ENCODE measurements at regions not wholly inside any gene's neighbourhood (a gene's known extent, or its start where the extent isn't known, plus 50 kb on each side); places are given as distances from the start of the nearest gene placed in this dataset.
"Not testable (repeated sequence)": the region's sequence is repeated elsewhere in the genome, so short reads cannot be mapped to it uniquely, and the experiment has no call there.

- no peak for DNase-seq
Observed at GRCh38 chr10:3881622-3882021, 96.6 kb upstream of the KLF6 start.

GRCh38 chr10:3879073-3879472, 94.1 kb upstream of the KLF6 start:
- no peak for DNase-seq

DNA sequence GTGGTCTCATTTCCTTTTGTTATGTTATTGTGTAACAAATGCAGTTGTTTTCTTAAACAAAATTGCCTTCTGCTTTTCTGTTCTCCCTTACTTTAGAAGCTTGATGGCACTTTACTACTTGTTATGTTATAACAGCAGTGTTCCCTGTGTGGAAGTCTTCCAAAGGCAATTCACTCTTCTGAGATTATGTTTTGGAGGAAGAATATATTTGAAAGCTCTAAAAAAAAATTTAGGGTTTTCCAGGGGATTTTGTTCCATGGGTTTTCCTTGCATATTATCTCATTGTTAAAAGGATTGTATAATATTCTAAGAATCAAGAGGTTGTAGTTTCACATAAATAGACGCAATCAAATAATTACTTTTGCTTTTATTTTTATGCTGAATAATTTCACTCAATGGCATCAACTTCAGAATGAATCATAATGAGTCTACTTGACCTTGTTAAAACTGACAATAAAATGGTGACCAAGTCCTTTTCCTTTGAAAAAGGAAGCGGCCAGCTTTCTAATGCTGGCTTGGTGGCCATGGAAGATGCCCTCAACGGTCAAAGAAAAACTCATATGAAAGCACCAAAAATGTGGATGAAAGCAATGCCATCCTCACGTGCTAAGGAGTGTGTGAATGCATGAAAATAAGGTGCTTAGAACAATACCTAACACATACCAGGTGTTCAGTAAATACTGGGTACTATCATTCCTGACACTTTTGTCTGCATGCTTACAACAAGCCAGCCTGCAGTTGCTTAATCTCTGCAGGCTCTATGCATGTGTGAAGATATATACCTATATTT, 92.4 kb upstream of the KLF6 start:
- DNase-seq: no peak

DNA sequence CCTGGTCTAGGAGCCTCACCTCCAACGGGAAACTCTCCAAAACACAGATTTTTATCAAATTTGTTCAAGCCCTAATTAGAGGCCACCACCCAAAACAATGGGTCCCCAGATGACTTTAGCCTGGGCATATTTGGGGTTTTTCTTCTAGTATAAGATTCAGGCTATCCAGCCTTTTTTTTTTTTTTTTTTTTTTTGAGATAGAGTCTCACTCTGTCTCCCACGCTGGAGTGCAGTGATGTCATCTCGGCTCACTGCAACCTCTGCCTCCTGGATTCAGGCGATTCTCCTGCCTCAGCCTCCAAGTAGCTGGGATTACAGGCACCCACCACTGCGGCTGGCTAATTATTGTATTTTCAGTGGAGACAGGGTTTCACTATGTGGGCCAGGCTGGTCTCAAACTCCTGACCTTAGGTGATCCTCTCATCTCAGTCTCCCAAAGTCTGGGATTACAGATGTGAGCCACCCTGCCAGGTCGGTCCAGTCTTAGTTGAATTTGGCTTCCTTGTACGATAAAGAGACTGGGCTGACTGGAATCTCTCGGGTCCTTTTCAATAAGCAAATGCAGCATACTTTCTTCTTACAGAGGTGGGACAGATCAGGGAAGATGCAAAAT, 91.4 kb upstream of the KLF6 start:
- DNase-seq: no peak

GRCh38 chr10:3875842-3876235, 90.8 kb upstream of the KLF6 start:
- DNase-seq: no peak

GRCh38 chr10:3874990-3875841, 90.2 kb upstream of the KLF6 start:
- DNase-seq: no peak

- DNase-seq: not testable (repeated sequence)
Observed at GRCh38 chr10:3874610-3874989, 89.6 kb upstream of the KLF6 start.

- DNase-seq: peak; percentile 41
Observed at GRCh38 chr10:3873728-3874461, 88.9 kb upstream of the KLF6 start.

DNA sequence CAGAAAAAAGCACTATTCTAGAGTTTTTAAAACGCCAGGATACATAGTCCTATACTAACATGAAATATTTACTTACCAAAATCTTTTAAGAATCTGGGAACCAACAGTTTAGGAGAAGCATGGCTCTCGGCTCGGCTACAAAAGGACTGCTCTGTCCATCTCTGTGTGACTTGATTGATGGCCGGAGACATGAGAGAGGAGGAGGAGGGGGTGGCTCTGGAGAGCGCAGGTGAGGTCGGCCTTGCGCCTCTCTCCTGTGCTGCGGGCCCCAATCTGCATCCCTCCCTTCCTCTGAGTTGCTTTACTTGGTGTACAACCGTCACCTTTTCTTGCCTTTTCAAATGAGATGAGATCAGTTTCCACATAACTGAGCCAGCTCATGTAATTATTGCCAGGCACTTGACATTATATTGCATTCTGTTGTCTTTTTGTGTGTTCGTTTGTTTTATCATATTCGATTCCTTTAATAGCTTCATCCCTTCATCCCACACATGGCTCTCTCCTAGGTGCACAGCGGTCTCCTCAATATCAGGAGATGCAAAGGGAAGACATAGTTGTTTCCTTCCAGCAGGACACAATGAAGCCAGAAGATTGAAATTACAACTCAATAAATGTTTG, 87.8 kb upstream of the KLF6 start:
- DNase-seq: no peak

DNA sequence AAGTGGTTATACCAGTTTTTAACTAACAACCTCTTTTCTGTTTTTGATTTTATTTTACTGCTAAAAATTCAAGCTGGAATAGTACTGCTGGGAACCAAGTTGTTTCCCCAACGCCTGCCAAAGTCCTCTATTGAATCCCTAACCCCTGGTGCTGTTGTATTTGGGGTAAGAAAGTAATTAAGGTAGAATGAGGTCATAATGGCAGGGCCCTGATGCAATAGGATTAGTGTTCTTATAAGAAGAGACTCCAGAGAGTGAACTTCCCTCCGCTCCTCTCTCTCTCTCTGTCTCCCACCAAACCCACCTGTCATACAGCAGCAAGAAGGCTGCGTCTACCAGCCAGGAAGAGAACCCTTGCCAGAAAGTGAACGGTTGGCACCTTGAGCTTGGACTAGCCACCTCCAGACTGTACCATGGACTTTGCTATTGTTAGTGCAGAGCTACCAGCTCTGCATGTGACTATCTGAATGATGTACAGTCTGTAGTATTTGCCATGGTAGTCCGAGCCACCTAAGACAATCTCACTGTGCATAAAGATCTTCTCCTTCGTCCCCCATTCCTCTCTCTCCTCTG, 86.5 kb upstream of the KLF6 start:
- no peak for DNase-seq

DNA sequence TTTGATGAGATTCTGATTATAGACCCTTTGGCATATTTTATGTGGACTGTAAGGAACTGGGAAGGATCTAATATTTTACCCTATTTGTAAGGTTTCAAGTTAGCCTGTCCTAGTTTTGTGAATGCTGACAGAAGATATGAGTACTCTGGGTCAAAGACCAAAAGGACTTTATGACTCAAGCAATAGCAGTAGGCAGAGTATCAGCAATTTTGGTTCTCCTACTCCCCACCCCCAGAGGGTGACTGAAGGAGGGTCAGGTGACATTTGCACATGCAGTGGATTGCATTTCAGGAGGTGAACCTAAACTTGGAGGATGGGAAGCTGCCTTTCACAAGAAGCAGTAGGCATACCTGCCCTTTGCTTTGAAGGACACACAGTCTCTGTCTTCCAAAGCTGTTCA, 84.0 kb upstream of the KLF6 start:
- DNase-seq: no peak

GRCh38 chr10:3868271-3868664, 83.3 kb upstream of the KLF6 start:
- no peak for DNase-seq

GRCh38 chr10:3867454-3868270, 82.7 kb upstream of the KLF6 start:
- DNase-seq: no peak

DNA sequence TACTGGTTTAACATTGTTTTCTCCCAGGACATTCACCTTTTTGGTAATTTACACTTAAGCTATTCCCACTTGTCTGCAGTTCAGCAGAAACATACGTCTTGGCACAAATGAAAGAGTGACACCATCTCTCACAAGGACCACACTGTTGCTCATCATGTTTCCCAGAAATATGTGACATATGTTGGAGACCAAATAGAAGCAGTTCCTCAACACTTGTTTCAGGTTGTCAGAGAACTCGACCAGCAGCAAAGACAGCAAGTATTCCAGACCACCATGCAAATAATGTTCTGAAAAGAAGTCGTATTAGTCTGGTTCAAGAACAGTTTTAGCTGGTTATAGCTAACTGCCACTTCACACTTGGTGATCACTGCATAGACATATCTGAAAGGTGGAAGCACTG, 81.3 kb upstream of the KLF6 start:
- DNase-seq: no peak

- no peak for DNase-seq
Observed at GRCh38 chr10:3865565-3865964, 80.6 kb upstream of the KLF6 start.

- no peak for DNase-seq
Observed at GRCh38 chr10:3861795-3862194, 76.8 kb upstream of the KLF6 start.

DNA sequence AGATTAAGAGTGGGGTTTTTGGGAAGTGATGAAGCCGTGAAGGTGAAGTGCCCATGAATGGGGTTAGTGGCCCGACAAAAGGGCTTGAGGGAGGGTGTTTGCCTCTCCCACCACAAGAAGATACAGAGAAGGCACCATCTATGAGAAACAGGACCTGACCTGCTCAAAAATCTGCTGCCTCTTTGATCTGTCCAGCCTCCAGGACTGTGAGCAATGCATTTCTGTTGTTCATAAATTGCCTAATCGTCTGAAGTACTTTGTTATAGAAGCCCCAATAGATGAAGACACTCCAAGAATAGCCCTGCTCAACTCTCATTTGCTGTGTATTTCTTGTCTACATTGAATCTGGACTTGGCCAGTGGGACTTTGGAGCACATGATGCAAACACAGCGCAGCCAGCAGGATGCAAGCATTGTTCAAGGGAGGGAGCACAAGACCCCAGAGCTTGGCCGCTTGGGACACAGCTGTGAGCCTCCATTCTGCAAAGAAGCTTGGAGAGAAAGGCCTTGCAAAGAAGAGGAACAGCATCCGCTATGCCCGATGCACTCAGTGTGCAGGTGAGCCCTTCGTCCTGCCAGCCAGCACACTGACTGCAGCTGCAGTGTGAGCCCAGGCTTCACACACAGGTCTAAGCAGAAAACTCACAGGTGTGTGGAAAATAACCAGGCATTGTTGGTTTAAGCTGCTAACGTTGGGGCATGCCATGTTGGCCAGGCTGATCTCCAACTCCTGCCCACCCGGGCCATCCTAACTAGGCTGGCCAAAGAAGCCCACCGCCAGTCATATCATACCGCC, 73.2 kb upstream of the KLF6 start:
- no peak for DNase-seq

DNA sequence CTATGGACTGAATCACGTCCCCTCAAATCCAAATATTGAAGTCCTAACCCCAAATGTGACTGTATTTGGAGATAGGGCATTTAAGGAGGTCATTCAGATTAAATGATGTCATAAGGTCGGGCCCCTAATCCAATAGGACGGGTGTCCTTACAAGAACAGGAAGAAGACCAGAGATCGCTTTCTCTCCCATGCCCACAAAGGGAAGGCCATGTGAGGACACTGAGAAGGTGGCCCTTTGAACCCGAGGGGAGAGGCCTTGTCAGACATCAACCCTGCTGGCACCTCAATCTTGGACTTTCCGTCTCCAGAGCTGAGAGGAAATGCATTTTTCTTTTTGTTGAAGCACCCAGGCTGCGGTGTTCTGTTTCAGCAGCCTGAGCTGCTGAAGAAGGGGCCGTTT, 72.3 kb upstream of the KLF6 start:
- DNase-seq: no peak

DNA sequence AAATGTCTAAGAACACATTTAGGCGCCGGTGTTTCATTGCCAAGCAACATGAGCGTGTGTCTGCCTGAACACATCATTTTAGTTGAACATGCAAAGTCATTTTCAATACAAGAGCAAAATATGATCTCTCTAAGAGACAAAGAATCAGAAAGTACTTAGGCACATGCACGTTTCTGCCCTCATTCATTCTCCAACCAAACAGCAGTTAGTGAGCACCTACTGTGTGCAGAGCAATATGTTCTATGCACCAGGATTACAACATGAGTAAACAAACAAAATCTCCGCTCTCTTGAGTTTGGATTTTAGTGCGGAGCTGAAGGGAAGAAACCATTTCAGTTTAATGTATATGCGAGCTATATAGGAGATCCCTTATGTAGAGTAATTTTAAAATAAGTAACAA, 71.6 kb upstream of the KLF6 start:
- DNase-seq: no peak

DNA sequence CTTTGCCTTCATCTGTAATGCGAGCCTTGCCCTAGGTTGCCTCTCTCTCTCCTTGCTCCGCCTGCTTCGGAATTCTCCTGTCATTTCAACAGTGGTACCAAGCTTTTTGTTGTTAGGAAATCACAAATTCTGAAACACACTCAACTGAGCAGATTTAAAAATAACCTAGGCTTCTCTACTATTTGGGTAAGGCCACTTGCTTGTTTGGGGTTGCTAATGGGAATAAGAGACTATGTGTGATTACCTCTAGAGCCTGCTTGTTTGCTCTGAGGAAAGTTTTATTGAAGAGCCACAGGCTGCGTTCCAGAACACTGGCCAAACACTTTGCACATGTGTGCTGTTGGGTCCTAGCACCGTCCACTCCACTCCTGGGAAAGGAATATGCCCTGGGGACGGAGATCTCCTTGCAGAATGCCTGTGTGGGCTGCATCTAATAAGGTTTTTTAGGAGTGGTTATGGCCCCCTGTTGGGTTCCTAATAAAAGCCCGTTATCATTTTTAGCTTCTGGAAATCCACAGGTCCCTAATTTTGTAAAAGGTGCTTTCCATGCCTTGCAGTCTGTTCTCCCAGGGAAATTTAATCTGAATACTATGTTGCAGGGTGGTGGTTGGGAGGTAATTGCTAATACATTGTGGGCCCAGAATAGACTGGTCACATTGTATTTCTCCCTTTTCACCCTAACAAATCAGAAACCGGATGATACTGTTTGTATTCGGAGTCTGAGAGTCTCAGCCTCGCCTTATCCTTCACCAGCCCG, 68.7 kb upstream of the KLF6 start:
- no peak for DNase-seq
